Limb (tissue), 2 donors: ENCODE measurements at regions not wholly inside any gene's neighbourhood (a gene's known extent, or its start where the extent isn't known, plus 50 kb on each side); places are given as distances from the start of the nearest gene placed in this dataset.
"Not testable (repeated sequence)": the region's sequence is repeated elsewhere in the genome, so short reads cannot be mapped to it uniquely, and the experiment has no call there.

ENCODE experiments used
- DNase-seq, 2 donors: peaks; one replicate each; pipeline ENCODE4 v3.0.0-alpha.2; 2016; ENCODE audit errors: extremely low spot score in 2 of 2

GRCh38 chr20:16801919-16802651 lies 53.9 kb downstream of the OTOR start:
- DNase-seq, result peak; percentile 38 to 86

GRCh38 chr20:16802652-16802935 lies 54.4 kb downstream of the OTOR start:
- no peak for DNase-seq

GRCh38 chr20:16803965-16804792 lies 56.0 kb downstream of the OTOR start:
- DNase-seq, result peak; percentile 60 to 83

GRCh38 chr20:16804793-16805187 lies 56.6 kb downstream of the OTOR start:
- DNase-seq, result no peak

- no peak for DNase-seq
These were observed 57.9 kb downstream of the OTOR start for GRCh38 chr20:16806061-16806460.

- no peak for DNase-seq
These were observed 58.7 kb downstream of the OTOR start for GRCh38 chr20:16806886-16807285.

GRCh38 chr20:16808796-16809195 lies 60.6 kb downstream of the OTOR start:
- DNase-seq, result no peak

GRCh38 chr20:16810216-16810615 lies 62.1 kb downstream of the OTOR start:
- no peak for DNase-seq

GRCh38 chr20:16816192-16816591 lies 68.0 kb downstream of the OTOR start:
- DNase-seq, result no peak

- DNase-seq, result no peak
These were observed 71.3 kb downstream of the OTOR start for GRCh38 chr20:16819483-16819882.

GRCh38 chr20:16821211-16822089 lies 73.3 kb downstream of the OTOR start:
- no peak for DNase-seq

- no peak for DNase-seq
These were observed 76.5 kb downstream of the OTOR start for GRCh38 chr20:16824664-16825063.

GRCh38 chr20:16828666-16829305 lies 80.6 kb downstream of the OTOR start:
- DNase-seq, result no peak

GRCh38 chr20:16835690-16836089 lies 87.5 kb downstream of the OTOR start:
- DNase-seq, result not testable (repeated sequence)

- no peak for DNase-seq
These were observed 94.4 kb downstream of the OTOR start for GRCh38 chr20:16842486-16843120.

- no peak for DNase-seq
These were observed 96.2 kb downstream of the OTOR start for GRCh38 chr20:16844406-16844805.

GRCh38 chr20:16846006-16846405 lies 97.8 kb downstream of the OTOR start:
- peak in 1 of 2 donors; percentile 18 for DNase-seq

- DNase-seq, result no peak
These were observed 99.9 kb downstream of the OTOR start for GRCh38 chr20:16848061-16848460.

GRCh38 chr20:16848526-16848925 lies 100.4 kb downstream of the OTOR start:
- DNase-seq, result no peak

GRCh38 chr20:16860914-16861313 lies 112.8 kb downstream of the OTOR start:
- DNase-seq, result no peak

- DNase-seq, result no peak
These were observed 113.5 kb downstream of the OTOR start for GRCh38 chr20:16861708-16862107.
